Gastroesophageal sphincter (tissue), 2 donors: ENCODE measurements at regions not wholly inside any gene's neighbourhood (a gene's known extent, or its start where the extent isn't known, plus 50 kb on each side); places are given as distances from the start of the nearest gene placed in this dataset.

Experiments used
- EP300 ChIP-seq: sonication (generic); formaldehyde crosslinking; IDR thresholded peaks from one replicate; pipeline ENCODE4 v1.6.1; 2017; ENCODE audit warnings: antibody characterized with exemption, mild to moderate bottlenecking
- POLR2A ChIP-seq, 2 donors: fragments of 450-650 bp; IDR thresholded peaks; one replicate each; pipeline ENCODE4 v1.6.1; 2017; ENCODE audit warnings: antibody characterized with exemption in 2 of 2, mild to moderate bottlenecking in 2 of 2, moderate library complexity in 1 of 2
- POLR2AphosphoS5 ChIP-seq: sonication (generic); formaldehyde crosslinking; IDR thresholded peaks from one replicate; pipeline ENCODE4 v1.6.1; 2017; ENCODE audit warnings: antibody characterized with exemption

GRCh38 chr12:19659086-19659485 lies 219.8 kb downstream of the AEBP2 start:
- TF ChIP-seq POLR2A (IDR thresholded peaks at IDR 0.05), result no peak
- TF ChIP-seq EP300, result no peak
- no peak for TF ChIP-seq POLR2AphosphoS5
